NK-92 treated with Interleukin-12 subunit alpha and Interleukin-12 subunit beta, amount 100 ng/mL, for 24 hours (cell line): ENCODE measurements at regions not wholly inside any gene's neighbourhood (a gene's known extent, or its start where the extent isn't known, plus 50 kb on each side); places are given as distances from the start of the nearest gene placed in this dataset.
"Not testable (repeated sequence)": the region's sequence is repeated elsewhere in the genome, so short reads cannot be mapped to it uniquely, and the experiment has no call there.

Experiments
- DNase-seq: peaks from one replicate; lab custom pipeline; 2025; lab: John Stamatoyannopoulos, UW

GRCh38 chr12:91741932-91742331 lies 403.7 kb downstream of the BTG1 start:
- DNase-seq: no peak

GRCh38 chr12:91733846-91734245 lies 411.8 kb downstream of the BTG1 start:
- not testable (repeated sequence) for DNase-seq

- DNase-seq: no peak
Measured at GRCh38 chr12:91732086-91732485, 413.6 kb downstream of the BTG1 start.

GRCh38 chr12:91729543-91729942 lies 416.1 kb downstream of the BTG1 start:
- DNase-seq: no peak

GRCh38 chr12:91723191-91723590 lies 422.5 kb downstream of the BTG1 start:
- DNase-seq: no peak

GRCh38 chr12:91722072-91722471 lies 423.6 kb downstream of the BTG1 start:
- DNase-seq: no peak

- no peak for DNase-seq
Measured at GRCh38 chr12:91721023-91721422, 424.6 kb downstream of the BTG1 start.

- DNase-seq: no peak
Measured at GRCh38 chr12:91718326-91718725, 427.3 kb downstream of the BTG1 start.

GRCh38 chr12:91717804-91718203 lies 427.8 kb downstream of the BTG1 start:
- no peak for DNase-seq

GRCh38 chr12:91711925-91712324 lies 433.7 kb downstream of the BTG1 start:
- DNase-seq: not testable (repeated sequence)

GRCh38 chr12:91706466-91706865 lies 439.2 kb downstream of the BTG1 start:
- no peak for DNase-seq

- no peak for DNase-seq
Measured at GRCh38 chr12:91704446-91704845, 441.2 kb downstream of the BTG1 start.

- DNase-seq: no peak
Measured at GRCh38 chr12:91703491-91704283, 442.0 kb downstream of the BTG1 start.

- no peak for DNase-seq
Measured at GRCh38 chr12:91702843-91703425, 442.7 kb downstream of the BTG1 start.

GRCh38 chr12:91695964-91696363 lies 449.7 kb downstream of the BTG1 start:
- no peak for DNase-seq

- not testable (repeated sequence) for DNase-seq
Measured at GRCh38 chr12:91695406-91695805, 450.2 kb downstream of the BTG1 start.

GRCh38 chr12:91690531-91690930 lies 455.1 kb downstream of the BTG1 start:
- DNase-seq: no peak

- no peak for DNase-seq
Measured at GRCh38 chr12:91687052-91688017, 458.3 kb downstream of the BTG1 start.

- no peak for DNase-seq
Measured at GRCh38 chr12:91685917-91686316, 459.7 kb downstream of the BTG1 start.

- no peak for DNase-seq
Measured at GRCh38 chr12:91681751-91682150, 463.9 kb downstream of the BTG1 start.

GRCh38 chr12:91680864-91681263 lies 464.8 kb downstream of the BTG1 start:
- no peak for DNase-seq

- no peak for DNase-seq
Measured at GRCh38 chr12:91677556-91677955, 468.1 kb downstream of the BTG1 start.

GRCh38 chr12:91675401-91675800 lies 470.2 kb downstream of the BTG1 start:
- DNase-seq: no peak
